ENCODE measurements at regions not wholly inside any gene's neighbourhood (a gene's known extent, or its start where the extent isn't known, plus 50 kb on each side); places are given as distances from the start of the nearest gene placed in this dataset.

DNA sequence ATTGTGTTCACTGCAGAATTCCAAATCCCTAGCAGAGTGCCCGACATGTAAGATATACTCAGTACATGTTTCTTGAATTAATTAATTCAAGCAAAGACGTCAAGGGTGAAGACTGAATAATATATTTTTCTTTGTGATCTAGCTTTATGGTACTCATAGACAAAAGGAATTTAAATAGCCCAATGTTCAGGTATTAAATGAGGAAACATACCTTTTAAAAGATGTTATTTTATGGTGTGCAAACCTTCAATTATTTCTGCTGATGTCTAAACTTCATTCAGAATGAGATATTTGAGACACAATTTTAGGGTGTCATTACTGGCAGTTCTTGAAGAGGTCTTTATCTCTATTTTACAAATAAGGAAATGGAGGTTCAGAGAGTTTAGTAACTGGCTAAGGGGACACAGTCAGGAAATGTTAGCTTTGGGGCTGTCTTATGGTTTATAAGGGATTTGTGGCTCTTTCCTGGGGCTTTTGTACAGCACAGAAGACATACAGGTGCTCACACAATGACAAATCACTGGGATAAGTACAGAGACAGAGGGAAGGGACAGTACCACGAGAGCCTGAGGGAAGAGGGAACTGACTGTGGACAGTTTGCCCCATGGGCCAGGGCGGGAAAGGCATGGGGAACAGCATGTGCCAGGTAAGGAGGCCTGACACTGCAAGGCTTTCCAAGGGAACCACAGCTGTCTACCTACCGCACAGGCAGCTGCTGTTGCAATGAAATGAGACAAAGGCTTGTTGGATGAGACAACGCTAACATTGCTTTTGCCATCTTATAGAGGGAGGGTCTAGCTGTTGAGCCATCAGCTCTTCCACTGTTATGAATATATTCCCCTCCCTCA lies 155.3 kb downstream of the DDX1 start:
- no peak overlapping the region for H3K27ac ChIP-seq
- H3K4me1 ChIP-seq: no peaks in the 10 kb centered on the region
- intact Hi-C loops (cut with DNase I; ENCODE audit: low total_unique reads): no loop called here

DNA sequence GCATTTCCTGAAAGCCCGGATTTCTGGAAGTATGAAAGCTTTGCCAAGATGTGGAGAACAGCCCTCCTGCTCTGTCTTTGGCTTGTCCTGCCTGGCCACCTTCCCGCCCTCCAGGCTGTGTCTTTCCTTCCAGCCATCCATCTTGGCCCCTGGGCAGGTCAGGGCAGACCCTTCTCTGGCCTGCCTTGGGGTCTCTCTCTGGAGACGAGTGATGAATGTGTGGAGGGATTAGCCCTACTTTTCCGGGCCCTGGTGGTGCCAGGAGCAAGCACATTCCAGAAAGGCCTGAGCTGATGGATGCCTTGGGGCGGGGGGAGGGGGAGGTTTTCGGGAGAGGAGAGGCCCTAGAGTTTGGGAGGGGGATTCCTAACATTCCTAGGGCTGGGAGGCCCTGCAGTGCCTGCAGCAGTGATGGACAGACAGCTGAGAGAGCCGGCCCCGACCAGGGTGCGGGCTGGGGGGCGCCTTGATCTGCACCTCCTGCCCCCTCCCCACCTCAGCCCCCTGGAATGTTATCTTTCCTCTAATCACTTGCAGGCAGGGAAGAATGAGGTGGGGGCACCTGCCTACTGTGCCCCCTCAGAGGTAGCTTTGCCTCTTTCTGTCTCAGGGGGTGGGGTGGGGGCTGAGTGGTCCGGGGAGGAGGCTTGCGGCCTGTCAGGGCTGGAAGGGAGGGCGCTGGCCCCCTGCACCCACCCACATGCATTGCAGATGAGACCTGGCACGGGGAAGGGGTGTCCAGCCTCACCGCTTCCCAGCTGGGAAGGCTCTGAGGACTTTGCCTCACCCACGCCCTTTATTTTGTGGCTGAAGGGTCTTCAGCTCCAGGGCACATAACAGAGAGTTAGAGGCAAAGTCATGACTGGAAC lies 156.2 kb downstream of the DDX1 start:
- H3K4me1 ChIP-seq: no peaks in the 10 kb centered on the region
- intact Hi-C loops (cut with DNase I; ENCODE audit: low total_unique reads): no loop called here
- H3K36me3 ChIP-seq: no peaks in the 10 kb centered on the region
- no peaks in the 10 kb centered on the region for H3K27me3 ChIP-seq
- H3K9me3 ChIP-seq: no peaks in the 10 kb centered on the region
- no peak for TF ChIP-seq POLR2A (IDR thresholded peaks at IDR 0.05)
- TF ChIP-seq, protein P1, sequence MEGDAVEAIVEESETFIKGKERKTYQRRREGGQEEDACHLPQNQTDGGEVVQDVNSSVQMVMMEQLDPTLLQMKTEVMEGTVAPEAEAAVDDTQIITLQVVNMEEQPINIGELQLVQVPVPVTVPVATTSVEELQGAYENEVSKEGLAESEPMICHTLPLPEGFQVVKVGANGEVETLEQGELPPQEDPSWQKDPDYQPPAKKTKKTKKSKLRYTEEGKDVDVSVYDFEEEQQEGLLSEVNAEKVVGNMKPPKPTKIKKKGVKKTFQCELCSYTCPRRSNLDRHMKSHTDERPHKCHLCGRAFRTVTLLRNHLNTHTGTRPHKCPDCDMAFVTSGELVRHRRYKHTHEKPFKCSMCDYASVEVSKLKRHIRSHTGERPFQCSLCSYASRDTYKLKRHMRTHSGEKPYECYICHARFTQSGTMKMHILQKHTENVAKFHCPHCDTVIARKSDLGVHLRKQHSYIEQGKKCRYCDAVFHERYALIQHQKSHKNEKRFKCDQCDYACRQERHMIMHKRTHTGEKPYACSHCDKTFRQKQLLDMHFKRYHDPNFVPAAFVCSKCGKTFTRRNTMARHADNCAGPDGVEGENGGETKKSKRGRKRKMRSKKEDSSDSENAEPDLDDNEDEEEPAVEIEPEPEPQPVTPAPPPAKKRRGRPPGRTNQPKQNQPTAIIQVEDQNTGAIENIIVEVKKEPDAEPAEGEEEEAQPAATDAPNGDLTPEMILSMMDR (IDR thresholded peaks at IDR 0.05): no peak
- no peak overlapping the region for H3K4me3 ChIP-seq
- H3K27ac ChIP-seq: no peak overlapping the region
- no peak for DNase-seq

More for the DNA sequence above, 155.3 kb downstream of the DDX1 start:
- no peaks in the 10 kb centered on the region for H3K9me3 ChIP-seq
- H3K27me3 ChIP-seq: no peaks in the 10 kb centered on the region
- no peak for DNase-seq
- no peak for TF ChIP-seq POLR2A (IDR thresholded peaks at IDR 0.05)
- TF ChIP-seq, protein P1 (IDR thresholded peaks at IDR 0.05): no peak
- no peak overlapping the region for H3K4me3 ChIP-seq
- no peaks in the 10 kb centered on the region for H3K36me3 ChIP-seq

DNA sequence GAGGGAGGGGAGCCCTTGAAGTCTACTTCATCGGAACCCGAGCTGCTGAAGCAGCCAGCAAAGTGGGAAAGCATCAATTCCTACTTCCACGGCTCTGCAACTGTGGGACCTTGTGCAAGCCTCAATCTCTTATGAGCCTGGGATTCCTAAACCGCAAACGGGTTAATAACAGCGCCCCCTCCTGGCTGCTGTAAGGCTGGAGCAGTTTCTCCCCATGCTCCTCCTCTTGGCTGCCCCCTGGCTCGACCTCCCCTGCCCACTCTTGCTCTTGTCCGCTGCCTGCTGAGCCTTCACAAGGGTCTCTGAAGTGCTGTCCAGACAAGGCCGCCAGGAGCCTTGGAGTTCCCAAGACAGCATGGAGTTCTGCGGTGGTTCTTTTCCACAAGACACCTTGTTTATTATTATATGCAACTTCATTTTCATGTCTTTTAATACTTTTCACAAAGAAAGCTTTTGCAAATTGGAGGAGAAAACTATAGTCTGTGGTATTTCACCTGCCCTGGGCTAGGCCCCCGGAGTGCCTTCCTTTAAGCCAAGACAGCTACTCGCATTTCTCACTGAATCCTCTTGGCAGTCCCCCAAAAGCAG lies 157.2 kb downstream of the DDX1 start:
- no peaks in the 10 kb centered on the region for H3K27me3 ChIP-seq
- no peaks in the 10 kb centered on the region for H3K36me3 ChIP-seq
- TF ChIP-seq, protein P1 (IDR thresholded peaks at IDR 0.05): no peak
- no peak for TF ChIP-seq POLR2A (IDR thresholded peaks at IDR 0.05)
- H3K4me1 ChIP-seq: no peaks in the 10 kb centered on the region
- no peaks in the 10 kb centered on the region for H3K9me3 ChIP-seq
- intact Hi-C loops (cut with DNase I; ENCODE audit: low total_unique reads): no loop called here
- H3K27ac ChIP-seq: no peak overlapping the region
- no peak for DNase-seq
- no peak overlapping the region for H3K4me3 ChIP-seq

DNA sequence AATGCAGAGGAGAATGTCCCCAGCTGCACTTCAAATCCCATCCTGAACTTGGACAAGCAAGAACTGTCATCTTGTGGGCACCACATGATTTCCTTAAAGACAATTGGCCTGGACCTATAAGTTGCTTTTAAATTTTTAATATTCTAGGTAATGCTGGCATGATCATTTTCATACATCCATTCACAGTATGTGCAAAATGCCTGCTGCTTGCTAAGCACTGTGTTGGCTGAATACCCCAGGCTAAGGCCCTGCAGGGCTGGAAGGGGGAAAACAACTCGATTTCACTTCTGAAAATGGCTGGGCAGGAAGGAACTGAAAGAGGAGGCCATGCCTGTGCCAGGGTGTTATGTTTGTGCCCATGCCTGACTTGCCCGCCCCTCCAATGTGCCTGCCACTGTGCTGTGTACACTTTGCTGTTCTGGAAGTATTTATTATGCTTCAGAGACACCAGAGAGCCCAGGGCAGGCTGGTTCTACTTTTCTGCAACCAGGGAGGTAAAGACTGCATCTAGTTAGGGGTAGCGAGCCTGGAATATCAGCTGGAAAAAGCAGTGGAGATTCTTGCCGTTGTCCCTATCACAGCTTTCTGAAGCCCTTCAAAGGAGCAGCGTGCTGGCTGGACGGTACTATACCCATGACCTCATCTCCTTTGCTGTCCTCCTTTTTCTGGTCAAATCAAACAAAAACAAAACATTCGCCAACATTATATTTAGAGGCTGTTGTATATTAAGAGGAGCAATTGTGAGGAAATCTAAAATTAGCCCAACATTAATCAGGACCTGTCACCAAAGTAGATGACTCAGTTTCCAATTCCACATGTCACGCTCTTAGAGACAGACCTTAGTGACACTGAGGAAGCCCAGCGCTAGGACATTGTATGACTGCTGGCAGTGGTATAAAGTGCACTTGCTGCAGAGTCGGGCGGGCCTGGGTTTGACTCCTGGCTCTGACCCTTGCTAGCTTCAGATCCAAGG lies 158.1 kb downstream of the DDX1 start:
- Histone ChIP-seq H3K4me3 (no peak overlapping the region), H3K27ac (peak overlapping the region in 1 of 2 donors; percentile 10), H3K4me1 (no peaks in the 10 kb centered on the region), H3K9me3 (no peaks in the 10 kb centered on the region), H3K27me3 (no peaks in the 10 kb centered on the region), H3K36me3 (no peaks in the 10 kb centered on the region)
- DNase-seq: no peak
- TF ChIP-seq, protein P1 (IDR thresholded peaks at IDR 0.05): no peak
- intact Hi-C loops (cut with DNase I; ENCODE audit: low total_unique reads): no loop called here

All from uterus (tissue), 3 donors.